Epithelial cell of esophagus (primary cell): ENCODE measurements at regions not wholly inside any gene's neighbourhood (a gene's known extent, or its start where the extent isn't known, plus 50 kb on each side); places are given as distances from the start of the nearest gene placed in this dataset.
"Not testable (repeated sequence)": the region's sequence is repeated elsewhere in the genome, so short reads cannot be mapped to it uniquely, and the experiment has no call there.

Source experiments
- DNase-seq: peaks from one replicate; pipeline ENCODE4 v3.0.0; 2010; ENCODE audit warnings: low read depth
- H3K4me3 ChIP-seq: 2 replicates; pipeline ENCODE4 v1.5.1; 2011; ENCODE audit warnings: mild to moderate bottlenecking, low read length, control low read depth
- TF ChIP-seq, protein P1 (sequence below): IDR thresholded peaks from 2 replicates; pipeline ENCODE4 v1.5.1; 2011; ENCODE audit warnings: low read depth, mild to moderate bottlenecking, low read length, control low read depth, inconsistent platforms; ENCODE audit not compliant: insufficient read depth; ENCODE audit errors: missing control alignments

DNA sequence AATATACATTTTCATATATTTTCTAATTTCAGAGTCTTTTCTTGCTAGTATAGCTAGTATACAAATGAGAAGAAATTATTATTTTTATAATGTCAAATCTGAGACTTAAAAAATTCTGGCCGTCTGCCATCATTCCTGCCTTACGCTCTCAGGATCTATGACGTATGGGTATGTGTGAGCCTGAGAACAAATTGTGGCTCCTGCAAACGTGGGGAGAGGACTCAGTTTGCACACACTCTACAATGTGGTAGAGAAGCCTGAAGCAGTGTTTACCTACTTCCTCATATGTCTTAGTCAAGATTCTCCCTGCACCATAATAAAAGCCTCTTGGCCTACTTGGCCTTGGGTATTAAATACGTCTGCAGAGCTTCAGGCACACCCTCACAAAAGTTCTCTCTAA lies 825.4 kb downstream of the SEMA5A start:
- no peak overlapping the region for H3K4me3 ChIP-seq
- TF ChIP-seq, protein P1, sequence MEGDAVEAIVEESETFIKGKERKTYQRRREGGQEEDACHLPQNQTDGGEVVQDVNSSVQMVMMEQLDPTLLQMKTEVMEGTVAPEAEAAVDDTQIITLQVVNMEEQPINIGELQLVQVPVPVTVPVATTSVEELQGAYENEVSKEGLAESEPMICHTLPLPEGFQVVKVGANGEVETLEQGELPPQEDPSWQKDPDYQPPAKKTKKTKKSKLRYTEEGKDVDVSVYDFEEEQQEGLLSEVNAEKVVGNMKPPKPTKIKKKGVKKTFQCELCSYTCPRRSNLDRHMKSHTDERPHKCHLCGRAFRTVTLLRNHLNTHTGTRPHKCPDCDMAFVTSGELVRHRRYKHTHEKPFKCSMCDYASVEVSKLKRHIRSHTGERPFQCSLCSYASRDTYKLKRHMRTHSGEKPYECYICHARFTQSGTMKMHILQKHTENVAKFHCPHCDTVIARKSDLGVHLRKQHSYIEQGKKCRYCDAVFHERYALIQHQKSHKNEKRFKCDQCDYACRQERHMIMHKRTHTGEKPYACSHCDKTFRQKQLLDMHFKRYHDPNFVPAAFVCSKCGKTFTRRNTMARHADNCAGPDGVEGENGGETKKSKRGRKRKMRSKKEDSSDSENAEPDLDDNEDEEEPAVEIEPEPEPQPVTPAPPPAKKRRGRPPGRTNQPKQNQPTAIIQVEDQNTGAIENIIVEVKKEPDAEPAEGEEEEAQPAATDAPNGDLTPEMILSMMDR, result no peak
- DNase-seq, result peak; percentile 2

- H3K4me3 ChIP-seq, result no peak overlapping the region
- TF ChIP-seq, protein P1, result no peak
- no peak for DNase-seq
These were observed 824.3 kb downstream of the SEMA5A start for GRCh38 chr5:8721536-8721935.

DNA sequence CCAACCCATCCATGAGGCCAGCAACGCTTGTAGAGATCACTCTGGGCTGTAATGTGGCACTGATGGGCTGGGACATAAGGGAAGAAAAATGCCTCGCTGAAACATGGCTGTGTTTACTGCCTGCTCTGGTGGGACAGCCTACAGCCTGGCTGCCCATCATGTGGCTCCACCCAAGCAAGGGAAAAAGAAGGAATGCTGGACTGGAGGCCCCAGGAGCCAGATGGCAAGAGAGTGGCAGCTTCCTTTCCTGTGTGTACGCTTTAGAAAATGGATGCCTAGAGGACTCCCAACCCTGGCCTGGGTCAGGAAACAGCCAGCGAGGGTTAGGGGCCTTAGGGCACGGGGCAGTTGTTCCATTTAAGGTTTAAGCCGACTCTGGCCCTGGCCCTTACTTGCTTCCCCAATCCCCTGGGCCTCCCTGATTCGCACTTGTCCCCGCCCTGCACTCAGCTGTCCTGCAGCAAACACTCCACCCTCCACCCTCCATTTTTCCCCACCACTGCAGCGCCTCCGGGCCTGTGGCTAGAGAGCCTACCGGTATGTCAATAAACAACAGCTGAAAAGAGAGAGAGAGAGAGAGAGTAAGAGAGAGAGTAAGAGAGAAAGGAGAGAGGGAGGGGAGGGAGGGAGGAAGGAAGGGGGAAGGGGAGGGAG lies 819.4 kb downstream of the SEMA5A start:
- TF ChIP-seq, protein P1, result no peak
- no peak for DNase-seq
- no peak overlapping the region for H3K4me3 ChIP-seq

DNA sequence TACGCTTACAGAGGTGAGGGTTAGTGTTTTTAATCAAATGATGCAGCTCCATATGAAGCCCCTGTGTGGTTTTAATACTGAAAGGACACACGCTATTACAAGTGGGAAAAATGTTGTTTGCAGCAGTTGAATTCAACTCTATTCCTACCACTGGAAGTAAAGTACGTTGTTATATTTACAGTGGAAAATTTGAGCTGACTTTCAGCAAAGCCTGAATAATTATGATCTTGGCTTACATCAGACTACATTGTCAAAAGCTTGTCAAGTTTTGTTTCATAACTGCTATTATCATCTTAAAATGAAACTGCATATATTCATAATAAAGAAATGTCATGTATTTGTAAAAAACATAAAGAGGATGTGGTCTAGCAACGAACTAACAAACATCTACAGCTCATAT lies 818.5 kb downstream of the SEMA5A start:
- TF ChIP-seq, protein P1, result no peak
- no peak for DNase-seq
- no peak overlapping the region for H3K4me3 ChIP-seq

DNA sequence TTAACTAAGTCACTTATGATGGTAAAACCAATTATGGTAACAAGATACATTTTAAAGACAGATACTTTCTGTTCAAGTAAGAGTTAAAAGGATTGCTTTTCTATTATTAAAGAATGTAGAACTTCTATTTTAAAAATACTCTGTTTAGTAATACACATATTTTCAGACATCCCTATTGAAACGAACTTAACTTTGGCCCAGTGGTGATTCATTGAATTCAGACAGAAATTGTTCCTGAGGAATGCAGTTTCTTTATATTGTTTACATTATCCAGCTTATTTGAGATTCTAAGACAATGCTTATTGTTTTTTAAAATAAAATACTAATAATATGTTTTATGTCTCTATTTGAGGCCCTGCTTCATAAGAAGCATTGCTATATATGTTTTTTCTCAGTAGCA lies 816.4 kb downstream of the SEMA5A start:
- DNase-seq, result no peak
- TF ChIP-seq, protein P1, result no peak
- no peak overlapping the region for H3K4me3 ChIP-seq

GRCh38 chr5:8730194-8730593 lies 815.7 kb downstream of the SEMA5A start:
- DNase-seq, result no peak
- TF ChIP-seq, protein P1, result no peak
- no peak overlapping the region for H3K4me3 ChIP-seq

DNA sequence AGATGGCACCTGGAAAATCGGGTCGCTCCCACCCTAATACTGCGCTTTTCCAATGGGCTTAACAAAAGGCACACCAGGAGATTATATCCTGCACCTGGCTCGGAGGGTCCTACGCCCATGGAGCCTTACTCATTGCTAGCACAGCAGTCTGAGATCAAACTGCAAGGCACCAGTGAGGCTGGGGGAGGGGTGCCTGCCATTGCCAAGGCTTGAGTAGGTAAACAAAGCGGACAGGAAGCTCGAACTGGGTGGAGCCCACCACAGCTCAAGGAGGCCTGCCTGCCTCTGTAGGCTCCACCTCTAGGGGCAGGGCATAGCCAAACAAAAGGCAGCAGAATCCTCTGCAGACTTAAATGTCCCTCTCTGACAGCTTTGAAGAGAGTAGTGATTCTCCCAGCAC lies 814.8 kb downstream of the SEMA5A start:
- not testable (repeated sequence) for H3K4me3 ChIP-seq

DNA sequence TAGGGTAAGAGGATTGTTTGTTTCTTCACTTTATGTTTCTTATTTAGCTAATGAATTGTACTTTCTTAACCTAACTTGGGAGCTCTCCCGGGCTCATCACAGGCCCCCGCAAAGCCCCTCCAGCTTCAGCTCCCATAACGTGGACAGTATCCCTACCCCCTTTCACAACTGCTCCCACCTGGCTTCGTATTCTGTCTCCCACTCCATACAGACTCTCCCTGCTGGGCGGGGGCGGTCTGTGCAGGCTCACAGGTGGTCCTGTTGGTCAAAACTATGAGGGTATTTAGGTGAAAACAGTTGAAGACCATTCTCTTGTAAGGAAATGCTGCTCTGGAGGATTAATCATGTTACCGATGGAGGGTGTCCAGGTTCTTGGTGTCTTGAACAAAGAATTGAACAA lies 805.3 kb downstream of the SEMA5A start:
- TF ChIP-seq, protein P1, result no peak
- no peak overlapping the region for H3K4me3 ChIP-seq
- no peak for DNase-seq

More for the DNA sequence above, 814.8 kb downstream of the SEMA5A start:
- not testable (repeated sequence) for DNase-seq
